Activated CD8-positive, alpha-beta memory T cell treated with anti-CD3 and anti-CD28 coated beads for 36 hours (primary cell): ENCODE measurements at regions not wholly inside any gene's neighbourhood (a gene's known extent, or its start where the extent isn't known, plus 50 kb on each side); places are given as distances from the start of the nearest gene placed in this dataset.
"Not testable (repeated sequence)": the region's sequence is repeated elsewhere in the genome, so short reads cannot be mapped to it uniquely, and the experiment has no call there.

Experiments used
- CTCF ChIA-PET: fragments of 350-600 bp; sonication (Branson Sonifier 250); formaldehyde crosslinking; loops from one replicate; lab custom pipeline; 2021; ENCODE audit warnings: antibody characterized with exemption; lab: Charles Lee
- POLR2A ChIA-PET: fragments of 350-600 bp; sonication (Branson Sonifier 250); formaldehyde crosslinking; loops from one replicate; lab custom pipeline; 2021; ENCODE audit warnings: antibody characterized with exemption; lab: Charles Lee

DNA sequence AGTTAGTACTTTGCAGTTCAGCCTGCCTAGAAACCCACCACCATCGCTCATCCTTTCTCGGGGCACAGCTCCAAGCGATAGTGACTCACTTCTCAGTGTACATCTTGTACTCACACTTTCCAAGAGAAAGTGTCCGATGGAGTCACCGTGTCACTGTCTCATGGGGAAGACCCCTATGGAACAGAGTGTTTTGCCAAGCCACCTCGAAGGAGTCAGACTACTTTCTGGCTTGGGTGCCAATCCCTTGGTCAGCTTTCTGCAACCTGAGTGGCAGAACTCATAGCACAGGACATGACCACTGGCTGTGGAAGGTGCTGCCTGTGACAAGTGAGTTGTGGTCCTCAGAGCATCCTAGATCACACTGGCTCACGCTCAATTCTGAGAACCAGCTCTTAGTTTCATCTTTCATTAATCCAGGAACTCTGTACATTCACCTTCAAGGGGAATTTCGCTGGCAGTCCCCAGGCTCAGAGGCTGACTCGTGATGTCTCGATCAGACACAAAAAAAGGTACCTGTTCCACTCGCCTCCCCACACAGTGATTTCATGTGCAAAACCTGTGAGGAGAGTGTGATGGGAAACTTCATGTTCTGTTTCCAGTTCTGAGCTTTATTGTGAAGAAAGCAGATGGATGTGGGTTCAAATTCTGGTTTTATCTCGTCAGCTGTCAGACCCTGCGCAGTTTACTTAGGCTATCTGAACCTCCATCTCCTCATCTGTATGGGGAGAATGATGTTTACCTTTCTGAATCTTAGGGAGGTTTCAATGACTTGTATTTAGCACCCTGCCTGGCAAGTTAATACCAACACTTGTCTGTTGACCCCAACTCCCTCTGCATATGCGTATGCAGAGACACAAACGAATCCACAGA, 127.3 kb upstream of the CCND2 start:
- POLR2A ChIA-PET: interaction anchor here (0.5 to 2.6 kb wide), 14 partner anchors 8 to 276 kb away, joined by 3 to 18 read pairs (median 6); partner anchors contain the start of gene CCND2
- CTCF ChIA-PET: interaction anchor here (0.6 to 7.1 kb wide), 10 partner anchors 9 to 131 kb away, joined by 3 to 69 read pairs (median 8); partner anchors contain the start of gene CCND2

DNA sequence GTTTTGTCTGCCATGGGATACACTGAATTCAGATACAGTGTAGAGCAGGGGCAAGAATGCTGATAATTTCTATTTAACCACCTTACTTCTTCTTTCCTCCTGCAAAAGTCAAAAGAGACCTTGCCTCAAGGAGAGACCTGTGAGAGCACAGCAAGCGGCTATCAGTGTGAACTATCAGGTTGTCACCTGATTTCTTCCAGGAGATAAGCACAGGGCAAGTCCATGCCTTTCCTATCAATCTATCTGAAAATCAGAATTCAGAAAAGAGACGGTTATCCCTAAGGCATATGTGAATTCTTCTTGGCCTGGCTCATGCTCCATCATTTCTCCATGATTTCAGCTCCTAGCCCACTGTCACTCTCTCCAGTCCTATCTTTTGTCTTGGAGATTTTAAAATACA, 128.9 kb upstream of the CCND2 start:
- ChIA-PET POLR2A (interaction anchor here (0.7 to 2.6 kb wide), 3 partner anchors 27 to 132 kb away, joined by 3 to 14 read pairs (median 12); no protein-coding TSS in a partner anchor), CTCF (interaction anchor here (0.7 to 7.1 kb wide), 9 partner anchors 9 to 259 kb away, joined by 3 to 69 read pairs (median 9); partner anchors contain the start of gene CCND2)

DNA sequence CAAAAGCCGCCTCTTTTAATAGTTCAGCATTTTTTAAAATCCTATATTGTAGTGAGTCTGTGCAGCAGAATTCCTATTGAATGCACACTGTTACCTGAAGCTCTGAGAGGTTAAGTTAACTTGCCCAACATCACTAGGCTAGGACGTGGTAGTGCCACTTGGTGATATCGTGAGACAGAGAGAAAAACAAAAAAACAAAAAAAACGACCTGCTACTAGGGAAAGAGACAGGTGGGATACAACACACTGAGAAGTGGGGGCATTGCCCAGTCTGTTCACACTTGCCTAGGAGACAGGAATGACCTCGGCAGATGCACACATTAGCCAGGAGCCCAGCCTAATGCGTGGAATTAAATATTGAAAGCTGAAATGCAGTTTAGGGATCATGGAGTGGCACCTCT, 129.7 kb upstream of the CCND2 start:
- ChIA-PET POLR2A (interaction anchor here (0.7 to 1.1 kb wide), 2 partner anchors 128 kb away, joined by 3 to 8 read pairs; no protein-coding TSS in a partner anchor), CTCF (interaction anchor here (0.7 to 7.1 kb wide), 11 partner anchors 10 to 258 kb away, joined by 3 to 69 read pairs (median 5); partner anchors contain the start of gene CCND2)

DNA sequence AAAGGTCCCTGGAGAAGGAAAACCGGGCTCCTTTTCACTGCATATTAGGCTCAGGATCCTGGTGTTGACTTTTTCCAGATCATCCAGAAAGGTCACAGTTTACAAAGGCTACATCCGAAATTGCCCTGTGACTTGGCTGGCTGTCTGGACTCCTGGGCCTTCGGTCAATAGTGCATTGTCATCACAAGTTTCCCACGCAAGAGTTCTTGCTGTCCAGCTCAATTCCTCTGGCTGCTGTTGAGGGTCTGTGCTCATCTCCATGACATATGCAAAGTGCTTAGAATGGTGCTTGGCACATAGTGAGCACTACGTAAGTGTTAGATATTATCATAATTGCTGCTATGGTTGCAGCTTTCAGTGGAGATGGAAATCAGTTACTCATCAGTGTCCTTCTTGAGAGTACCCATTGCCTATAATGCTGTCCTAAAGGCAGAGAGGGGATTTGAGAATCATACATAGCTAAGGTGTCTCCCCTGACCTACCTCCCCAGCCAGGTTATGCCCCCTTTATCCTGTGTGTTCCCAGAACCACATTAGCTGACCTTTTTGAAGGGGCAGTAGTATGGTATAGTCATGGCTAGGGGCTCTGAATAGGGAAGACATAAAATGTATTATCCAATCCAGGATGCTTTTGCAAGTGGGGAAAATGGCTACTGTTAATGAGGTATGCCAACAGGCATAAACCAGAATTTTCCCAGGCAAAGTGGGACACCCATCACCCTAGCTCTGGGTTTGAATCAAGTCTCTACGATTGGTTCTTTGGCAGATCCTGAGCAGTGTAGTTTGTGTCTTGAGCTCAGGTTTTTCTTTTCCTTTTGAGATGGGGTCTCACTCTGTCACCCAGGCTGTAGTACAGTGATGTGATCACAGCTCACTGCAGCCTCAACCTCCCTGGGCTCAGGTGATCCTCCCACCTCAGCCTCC, 132.0 kb upstream of the CCND2 start:
- ChIA-PET POLR2A (interaction anchor here (0.7 to 1.6 kb wide), 6 partner anchors 13 to 135 kb away, joined by 3 to 15 read pairs (median 8); no protein-coding TSS in a partner anchor), CTCF (interaction anchor here (1.1 to 7.1 kb wide), 8 partner anchors 14 to 256 kb away, joined by 3 to 69 read pairs (median 6); partner anchors contain the start of gene CCND2)

DNA sequence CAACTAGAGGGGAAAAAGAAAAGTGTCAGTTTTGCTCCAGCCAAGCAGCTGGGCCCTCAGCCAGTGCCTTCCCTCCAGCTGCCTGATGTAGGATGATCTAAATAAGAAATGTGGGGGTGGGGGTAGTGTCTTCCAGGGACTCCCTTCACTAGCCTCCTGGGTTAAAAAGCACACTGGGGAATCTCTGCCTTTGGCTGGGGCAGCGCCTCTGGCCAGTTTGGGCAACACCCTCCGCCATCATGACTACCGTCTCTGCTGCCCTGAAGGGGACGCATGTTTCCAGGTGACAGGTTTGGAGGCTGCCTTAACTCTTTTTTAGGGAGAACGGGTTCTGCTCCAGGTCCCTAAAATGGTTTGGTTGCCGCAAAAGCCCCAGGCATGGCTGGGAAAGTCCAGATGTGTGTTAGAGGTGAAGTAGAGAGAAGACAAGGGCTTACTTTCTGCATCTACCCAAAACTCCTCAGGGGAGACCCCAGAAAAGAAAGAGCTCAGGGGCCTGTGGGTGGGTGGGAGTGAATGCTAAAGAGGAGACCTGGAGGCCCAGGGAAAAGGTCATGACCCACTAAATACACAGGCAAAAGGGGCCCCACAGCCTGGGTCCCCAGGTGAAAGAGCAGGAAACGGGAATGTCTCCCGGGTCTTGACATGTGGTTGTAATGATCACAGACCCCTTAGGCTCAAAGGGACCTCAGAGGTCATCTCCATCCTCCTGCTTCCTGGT, 132.8 kb upstream of the CCND2 start:
- CTCF ChIA-PET: interaction anchor here (1.2 to 7.1 kb wide), 5 partner anchors 25 to 136 kb away, joined by 3 to 69 read pairs (median 10); partner anchors contain the start of gene CCND2
- POLR2A ChIA-PET: interaction anchor here (0.5 to 1.0 kb wide), 3 partner anchors 28 to 138 kb away, joined by 3 to 14 read pairs (median 4); no protein-coding TSS in a partner anchor

DNA sequence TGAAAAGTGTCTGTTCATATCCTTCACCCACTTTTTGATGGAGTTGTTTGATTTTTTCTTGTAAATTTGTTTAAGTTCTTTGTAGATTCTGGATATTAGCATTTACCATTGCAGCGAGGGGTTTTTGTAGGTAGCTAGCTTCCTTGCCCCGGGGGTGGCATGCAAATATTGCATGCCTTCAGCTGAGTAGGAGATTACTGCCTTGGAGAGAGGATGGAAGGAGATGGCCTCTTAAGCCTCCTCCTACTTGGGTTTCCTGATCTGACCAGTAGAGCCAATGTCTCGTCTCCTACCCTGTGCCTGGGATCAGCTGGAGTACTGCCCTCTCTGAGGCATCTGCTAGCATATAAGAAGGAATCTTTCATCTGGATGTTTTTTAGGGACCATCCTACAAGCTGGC, 134.4 kb upstream of the CCND2 start:
- ChIA-PET CTCF (interaction anchor here (1.9 kb wide), 1 partner anchor 32 kb away, joined by 4 read pairs; no protein-coding TSS in a partner anchor), POLR2A (no interaction called here)

DNA sequence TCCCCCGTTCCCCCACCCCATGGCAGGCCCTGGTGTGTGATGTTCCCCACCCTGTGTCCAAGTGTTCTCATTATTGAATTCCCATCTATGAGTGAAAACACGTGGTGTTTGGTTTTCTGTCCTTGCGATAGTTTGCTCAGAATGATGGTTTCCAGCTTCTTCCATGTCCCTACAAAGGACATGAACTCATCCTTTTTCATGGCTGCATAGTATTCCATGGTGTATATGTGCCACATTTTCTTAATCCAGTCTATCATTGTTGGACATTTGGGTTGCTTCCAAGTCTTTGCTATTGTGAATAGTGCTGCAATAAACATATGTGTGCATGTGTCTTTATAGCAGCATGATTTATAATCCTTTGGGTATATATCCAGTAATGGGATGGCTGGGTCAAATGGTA, 135.0 kb upstream of the CCND2 start:
- POLR2A ChIA-PET: not testable (repeated sequence)
- CTCF ChIA-PET: interaction anchor here (1.9 kb wide), 1 partner anchor 31 kb away, joined by 4 read pairs; no protein-coding TSS in a partner anchor

DNA sequence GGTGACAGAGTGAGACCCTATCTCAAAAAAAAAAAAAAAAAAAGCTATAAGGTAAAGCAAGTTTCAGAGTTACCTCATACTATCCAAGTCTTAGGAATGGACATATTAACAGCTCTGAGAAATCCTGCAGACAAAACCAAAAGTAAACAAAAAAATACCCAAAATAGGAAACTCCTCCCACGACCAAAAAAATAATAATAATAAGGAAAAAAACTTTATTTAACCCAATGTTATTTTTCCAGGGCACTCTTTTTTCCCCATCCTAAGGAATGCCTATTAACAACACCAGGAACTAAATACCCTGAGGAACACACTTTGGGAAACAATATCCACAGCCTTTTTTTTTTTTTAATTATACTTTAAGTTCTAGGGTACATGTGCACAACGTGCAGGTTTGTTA, 135.5 kb upstream of the CCND2 start:
- CTCF ChIA-PET: no interaction called here

DNA sequence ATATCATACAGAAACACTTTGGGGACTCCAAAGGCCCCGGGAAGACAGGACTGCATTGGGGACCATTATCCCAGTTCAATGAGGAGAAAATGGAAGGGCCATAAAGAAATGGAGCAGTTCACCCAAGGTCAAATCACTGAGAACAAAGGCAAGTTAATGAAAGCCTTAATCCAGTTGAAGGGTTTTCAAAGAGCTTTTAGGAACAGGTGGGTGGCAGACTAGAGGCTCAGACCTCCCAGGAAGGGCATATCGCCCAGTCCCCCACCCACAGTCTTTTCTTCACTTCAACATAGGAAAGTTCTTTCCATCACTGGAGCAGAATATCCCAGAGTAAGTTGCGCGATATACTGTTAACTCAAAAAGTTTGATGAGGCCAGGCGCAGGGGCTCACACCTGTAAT, 136.1 kb upstream of the CCND2 start:
- ChIA-PET POLR2A (interaction anchor here (0.6 kb wide), 1 partner anchor 136 kb away, joined by 6 read pairs; the partner anchor contains the start of gene CCND2), CTCF (interaction anchor here (4.1 kb wide), 1 partner anchor 9 kb away, joined by 14 read pairs; no protein-coding TSS in a partner anchor)

More for the DNA sequence above, 135.5 kb upstream of the CCND2 start:
- POLR2A ChIA-PET: interaction anchor here (0.6 kb wide), 1 partner anchor 136 kb away, joined by 6 read pairs; the partner anchor contains the start of gene CCND2

DNA sequence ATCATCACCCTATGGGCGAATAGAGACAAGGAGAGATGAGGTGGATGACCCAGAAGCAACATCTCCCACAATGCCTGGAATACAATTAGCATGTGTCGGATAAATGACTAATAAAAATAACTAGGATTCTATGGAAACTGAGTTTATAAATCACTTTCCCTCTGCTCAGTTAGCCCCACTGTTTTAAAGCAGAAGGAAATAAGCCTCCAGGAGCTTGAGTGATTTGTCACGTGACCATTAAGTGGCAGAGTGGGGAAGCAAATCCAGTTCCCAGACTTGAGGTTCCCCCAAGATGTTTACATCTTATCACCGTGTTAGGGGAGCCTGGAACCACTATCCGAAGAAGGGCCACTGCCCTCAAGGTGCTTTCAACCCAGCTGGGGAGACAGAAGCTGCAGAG, 136.5 kb upstream of the CCND2 start:
- ChIA-PET CTCF (interaction anchor here (4.1 kb wide), 1 partner anchor 9 kb away, joined by 14 read pairs; no protein-coding TSS in a partner anchor), POLR2A (no interaction called here)

DNA sequence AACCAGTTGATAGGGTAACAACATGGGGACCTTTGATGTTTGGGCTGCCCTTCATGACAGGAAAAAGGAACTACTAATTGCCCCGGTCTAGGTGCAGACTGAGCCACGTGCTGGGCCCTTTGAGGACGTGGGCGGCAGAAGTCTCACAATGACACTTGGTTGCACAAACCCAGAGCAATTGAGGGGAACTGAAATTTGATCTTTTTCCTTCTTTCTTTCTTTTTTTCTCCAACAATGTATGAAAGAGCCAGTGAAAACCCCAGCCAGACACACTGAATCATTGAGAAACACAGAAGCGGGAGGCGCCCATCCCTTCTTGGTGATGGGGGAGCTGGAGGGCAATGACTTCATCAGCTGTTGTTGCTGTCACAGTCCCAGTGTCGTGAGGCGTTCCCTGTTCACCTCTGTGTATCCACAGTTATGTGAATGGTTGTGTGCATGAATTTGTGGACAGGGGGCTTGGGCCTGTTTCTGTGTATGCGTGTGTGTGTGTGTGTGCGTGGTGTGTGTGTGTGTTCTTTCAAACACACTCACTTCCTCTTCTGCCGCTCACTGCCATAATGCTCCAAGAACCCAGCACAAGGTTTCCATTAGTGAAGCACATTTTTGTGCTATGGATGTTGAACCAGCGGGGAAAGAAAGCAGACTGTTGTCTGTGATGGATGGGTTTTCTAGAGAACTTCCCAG, 137.5 kb upstream of the CCND2 start:
- POLR2A ChIA-PET: interaction anchor here (0.7 to 1.0 kb wide), 2 partner anchors 20 to 133 kb away, joined by 3 read pairs; no protein-coding TSS in a partner anchor
- CTCF ChIA-PET: interaction anchor here (4.1 kb wide), 1 partner anchor 10 kb away, joined by 14 read pairs; no protein-coding TSS in a partner anchor

DNA sequence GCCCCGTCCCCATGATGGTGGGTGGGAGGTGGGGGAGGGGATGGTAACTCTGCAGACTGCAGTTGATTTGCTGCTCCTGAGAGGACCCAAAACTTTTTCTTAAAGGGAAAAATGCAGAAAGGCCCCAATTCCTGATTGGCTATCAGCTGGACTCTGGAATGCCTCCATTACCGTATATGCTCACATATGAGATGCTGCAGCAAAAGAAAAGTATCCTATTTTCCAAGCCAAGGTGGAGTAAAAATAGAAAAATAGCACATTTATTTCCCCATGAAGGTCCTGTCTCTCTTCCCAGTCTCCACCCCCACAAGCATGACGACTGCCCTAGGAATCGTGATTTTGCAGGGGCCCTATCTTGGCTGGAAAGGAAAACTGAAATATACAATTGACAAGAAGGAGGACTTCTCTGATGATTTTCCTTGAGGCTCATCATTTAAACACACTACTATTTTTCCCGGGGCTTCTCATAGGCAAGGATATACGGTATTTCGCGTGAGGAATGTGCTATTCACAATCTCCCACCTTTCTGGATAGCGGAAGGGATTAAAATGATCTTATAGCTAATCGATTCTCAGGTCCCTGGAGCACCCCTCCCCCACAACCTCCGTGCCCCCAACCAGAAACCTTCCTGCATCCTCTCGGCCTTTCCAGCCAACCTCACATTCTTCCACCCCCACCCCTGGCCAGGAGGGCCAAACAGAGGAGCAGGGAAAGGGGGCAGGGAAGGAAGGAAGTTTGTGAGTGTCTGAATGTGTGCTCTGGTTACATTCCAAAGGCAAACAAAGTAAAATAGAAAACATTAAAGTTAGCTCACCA, 138.9 kb upstream of the CCND2 start:
- ChIA-PET POLR2A (interaction anchor here (0.5 kb wide), 1 partner anchor 80 kb away, joined by 4 read pairs; no protein-coding TSS in a partner anchor), CTCF (interaction anchor here (0.6 to 4.1 kb wide), 2 partner anchors 9 to 11 kb away, joined by 3 to 14 read pairs; no protein-coding TSS in a partner anchor)

DNA sequence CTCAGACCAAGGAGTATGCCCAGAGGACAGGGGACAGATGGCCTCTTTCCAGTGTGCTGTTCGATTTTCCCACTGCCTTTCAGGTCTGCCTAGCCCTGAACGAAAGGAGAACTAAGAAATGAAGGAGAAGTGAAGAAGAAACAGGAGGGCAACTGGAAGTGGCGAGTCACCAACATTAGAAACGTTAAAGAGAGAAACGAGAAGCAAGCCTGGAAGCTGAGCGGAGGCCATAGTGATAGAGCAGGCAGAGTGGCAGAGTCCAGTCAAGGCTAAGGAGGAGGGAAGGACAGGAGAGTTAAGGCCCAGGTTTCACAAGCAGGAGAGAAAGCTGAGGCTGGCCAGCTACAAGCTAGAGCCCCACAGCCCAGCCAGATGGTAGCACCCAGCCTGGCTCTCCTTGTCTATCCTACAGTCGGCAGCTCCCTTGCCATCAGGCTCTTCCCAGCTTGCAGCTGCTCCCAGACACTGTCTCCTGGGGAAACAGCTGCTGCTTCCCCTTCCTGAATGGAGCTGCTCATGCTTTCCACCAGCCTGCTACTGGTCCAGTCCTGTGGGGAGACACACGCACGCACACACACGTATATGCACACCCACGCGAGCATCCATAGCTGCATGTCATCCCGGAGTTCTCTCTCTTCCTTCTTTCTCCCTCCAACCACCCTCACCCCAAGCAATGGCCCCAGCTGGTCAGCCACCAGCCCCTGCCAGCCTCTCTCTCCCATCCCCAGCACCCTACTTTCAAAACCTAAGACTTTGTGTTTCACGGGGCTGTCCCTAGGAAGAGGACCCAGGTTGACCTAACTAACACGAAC, 139.7 kb upstream of the CCND2 start:
- CTCF ChIA-PET: interaction anchor here (0.6 to 4.1 kb wide), 2 partner anchors 10 to 12 kb away, joined by 3 to 14 read pairs; no protein-coding TSS in a partner anchor

DNA sequence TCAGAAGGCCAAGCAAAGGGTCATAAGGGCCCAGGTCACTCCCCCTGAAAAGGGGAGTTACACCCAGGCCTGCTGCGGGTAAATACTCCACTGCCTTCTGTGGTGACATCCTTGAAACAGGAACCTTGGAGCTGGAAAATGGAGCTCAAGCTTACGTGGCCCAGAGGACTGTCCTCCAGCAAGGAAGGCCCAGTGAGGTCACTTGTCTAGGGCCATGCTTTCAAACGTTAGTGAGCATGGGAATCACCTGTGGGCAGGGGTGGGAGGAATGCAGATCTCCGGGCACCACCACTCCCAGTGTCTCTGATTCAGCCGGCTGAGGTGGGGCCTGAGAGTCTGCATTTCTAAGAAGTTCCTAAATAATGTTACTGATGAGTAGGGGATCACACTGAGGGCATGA, 140.5 kb upstream of the CCND2 start:
- POLR2A ChIA-PET: no interaction called here
- CTCF ChIA-PET: no interaction called here

More for the DNA sequence above, 139.7 kb upstream of the CCND2 start:
- POLR2A ChIA-PET: interaction anchor here (0.5 kb wide), 2 partner anchors 81 to 143 kb away, joined by 3 to 4 read pairs; no protein-coding TSS in a partner anchor

DNA sequence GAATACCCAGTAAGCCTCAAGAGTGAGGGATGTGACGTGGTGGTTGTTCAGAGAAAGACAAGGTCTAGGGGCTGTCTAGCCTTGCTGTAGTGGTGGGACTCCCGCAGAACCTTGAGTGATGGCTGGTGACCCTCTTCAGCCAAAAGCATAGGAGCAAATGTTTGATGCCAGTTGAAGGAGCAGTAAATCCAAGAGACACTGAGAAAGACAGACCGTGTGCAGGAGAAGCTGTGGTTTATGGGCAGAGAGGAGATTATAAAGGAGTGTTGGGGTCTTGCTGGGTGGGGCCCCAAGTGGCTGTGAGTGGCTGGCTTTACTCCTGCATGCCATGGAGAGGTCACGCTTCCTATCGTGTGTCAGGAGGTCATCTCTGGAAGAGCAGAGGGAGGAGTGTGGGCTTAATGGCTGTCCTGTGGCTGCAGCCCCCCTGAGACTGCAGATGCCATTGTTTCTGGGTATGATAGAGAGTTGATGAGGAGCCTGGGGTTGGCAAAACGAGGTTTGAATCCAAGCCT, 152.0 kb upstream of the CCND2 start:
- POLR2A ChIA-PET: interaction anchor here (0.5 kb wide), 1 partner anchor 44 kb away, joined by 4 read pairs; no protein-coding TSS in a partner anchor
- CTCF ChIA-PET: interaction anchor here (1.2 kb wide), 1 partner anchor 47 kb away, joined by 3 read pairs; no protein-coding TSS in a partner anchor
